ENCODE measurements at regions not wholly inside any gene's neighbourhood (a gene's known extent, or its start where the extent isn't known, plus 50 kb on each side); places are given as distances from the start of the nearest gene placed in this dataset.

DNA sequence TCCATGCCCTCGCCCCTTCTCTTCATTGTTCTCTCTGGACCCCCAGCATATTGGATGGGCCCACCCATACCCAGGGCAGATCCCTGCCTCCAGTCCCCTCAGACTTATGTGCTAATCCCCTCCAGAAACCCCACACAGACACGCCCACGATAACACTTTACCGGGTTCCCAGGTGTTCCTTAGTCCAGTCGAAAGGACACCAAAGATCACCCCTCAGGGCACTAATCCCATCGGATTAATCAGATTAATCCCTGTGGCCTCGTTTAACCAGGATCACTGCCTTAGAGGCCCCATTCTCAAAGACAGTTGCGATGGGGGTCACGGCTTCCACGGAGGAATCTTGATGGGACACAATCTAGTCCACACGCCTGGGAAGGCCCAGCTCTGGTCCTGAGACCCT, 80.8 kb downstream of the SHANK2 start:
- TF ChIP-seq, protein P1, sequence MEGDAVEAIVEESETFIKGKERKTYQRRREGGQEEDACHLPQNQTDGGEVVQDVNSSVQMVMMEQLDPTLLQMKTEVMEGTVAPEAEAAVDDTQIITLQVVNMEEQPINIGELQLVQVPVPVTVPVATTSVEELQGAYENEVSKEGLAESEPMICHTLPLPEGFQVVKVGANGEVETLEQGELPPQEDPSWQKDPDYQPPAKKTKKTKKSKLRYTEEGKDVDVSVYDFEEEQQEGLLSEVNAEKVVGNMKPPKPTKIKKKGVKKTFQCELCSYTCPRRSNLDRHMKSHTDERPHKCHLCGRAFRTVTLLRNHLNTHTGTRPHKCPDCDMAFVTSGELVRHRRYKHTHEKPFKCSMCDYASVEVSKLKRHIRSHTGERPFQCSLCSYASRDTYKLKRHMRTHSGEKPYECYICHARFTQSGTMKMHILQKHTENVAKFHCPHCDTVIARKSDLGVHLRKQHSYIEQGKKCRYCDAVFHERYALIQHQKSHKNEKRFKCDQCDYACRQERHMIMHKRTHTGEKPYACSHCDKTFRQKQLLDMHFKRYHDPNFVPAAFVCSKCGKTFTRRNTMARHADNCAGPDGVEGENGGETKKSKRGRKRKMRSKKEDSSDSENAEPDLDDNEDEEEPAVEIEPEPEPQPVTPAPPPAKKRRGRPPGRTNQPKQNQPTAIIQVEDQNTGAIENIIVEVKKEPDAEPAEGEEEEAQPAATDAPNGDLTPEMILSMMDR (conservative IDR thresholded peaks at IDR 0.05; ENCODE audit: low read depth, low read length): no peak
- TF ChIP-seq EZH2 (IDR thresholded peaks at IDR 0.05; ENCODE audit: low read length, unreplicated experiment) (no peak), EZH2phosphoT487 (IDR thresholded peaks at IDR 0.05; ENCODE audit: borderline replicate concordance, low read length) (no peak)
